ENCODE measurements at regions not wholly inside any gene's neighbourhood (a gene's known extent, or its start where the extent isn't known, plus 50 kb on each side); places are given as distances from the start of the nearest gene placed in this dataset.
"Not testable (repeated sequence)": the region's sequence is repeated elsewhere in the genome, so short reads cannot be mapped to it uniquely, and the experiment has no call there.

DNA sequence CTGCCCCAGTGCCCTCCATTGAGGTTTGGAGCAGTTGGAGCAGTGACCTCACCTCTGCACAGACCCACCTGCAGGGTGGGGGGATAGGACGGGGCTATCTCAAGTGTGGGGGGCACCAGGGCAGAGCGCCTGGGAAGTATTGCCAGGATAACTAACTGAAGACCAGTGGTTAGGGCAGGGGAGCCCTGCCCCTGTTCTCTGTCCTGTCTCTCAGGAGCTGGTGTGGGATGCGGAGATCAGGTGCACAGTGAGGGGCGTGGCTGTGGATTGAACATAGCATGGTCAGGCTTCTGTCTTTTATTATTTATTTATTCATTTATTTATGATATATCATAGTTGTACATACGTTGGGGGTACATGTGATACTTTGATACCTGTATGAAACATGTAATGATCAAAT lies 256.6 kb downstream of the GADD45G start:
- DNase-seq (ENCODE audit: low read depth in 2 of 2): not testable (repeated sequence)

DNA sequence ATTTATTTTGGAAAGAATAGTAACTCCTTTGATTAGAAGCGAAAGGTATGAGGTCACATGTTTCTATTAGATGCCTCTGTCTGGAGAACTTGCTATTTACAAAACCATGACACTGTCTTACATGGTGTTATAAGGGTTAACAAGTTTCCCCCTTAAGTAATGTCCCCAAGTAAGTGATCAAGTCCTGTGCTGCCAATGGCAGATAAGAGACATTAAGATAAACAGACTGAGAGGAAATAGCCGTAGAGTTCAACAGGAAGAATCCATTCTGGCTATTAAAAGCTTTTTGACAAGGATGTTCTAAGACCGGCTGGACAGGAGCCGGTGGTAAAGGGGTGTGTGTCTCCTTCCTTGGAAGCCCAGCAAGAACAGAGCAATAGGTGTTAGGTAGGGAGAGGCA lies 257.5 kb downstream of the GADD45G start:
- DNase-seq (ENCODE audit: low read depth in 2 of 2): no peak

DNA sequence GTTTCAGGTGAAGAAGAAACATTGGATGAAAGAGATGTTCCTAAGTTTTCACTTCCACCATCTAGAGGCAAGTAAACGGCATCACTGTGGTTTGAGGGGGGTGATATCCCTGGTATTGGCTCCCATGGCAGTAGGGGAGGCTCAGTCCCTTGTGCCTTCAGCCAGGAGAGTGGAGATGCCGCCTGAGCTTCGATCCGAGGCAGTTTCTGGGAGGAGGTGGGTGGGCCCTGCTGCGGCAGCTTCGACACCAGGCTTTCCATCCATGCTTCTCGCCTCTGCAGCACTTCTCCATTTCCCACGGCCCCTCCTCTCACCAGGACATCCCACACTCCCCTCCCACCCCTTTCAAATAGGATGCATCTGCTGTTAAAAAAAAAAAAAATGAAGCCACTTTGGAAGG lies 258.3 kb downstream of the GADD45G start:
- no peak for DNase-seq (ENCODE audit: low read depth in 2 of 2)

DNA sequence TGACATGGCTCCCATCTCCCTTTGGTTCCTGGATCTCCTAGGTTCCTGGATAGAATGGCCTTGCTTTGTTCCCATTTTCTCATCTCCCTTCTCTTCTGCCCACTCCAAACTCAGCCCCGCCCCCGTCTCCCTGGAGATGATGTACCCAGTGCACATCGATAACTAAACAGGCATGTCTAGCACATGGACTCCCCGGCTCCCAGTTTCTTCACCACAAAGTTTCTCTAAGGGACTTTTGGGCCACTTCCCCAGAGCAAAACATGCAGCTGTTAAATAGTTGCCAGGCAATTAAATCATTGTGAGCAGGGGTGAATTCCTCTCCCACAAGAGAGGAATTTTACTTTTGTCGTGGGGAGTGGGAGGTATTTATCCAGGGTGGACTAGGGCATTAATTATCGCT lies 259.0 kb downstream of the GADD45G start:
- DNase-seq (ENCODE audit: low read depth in 2 of 2): no peak

DNA sequence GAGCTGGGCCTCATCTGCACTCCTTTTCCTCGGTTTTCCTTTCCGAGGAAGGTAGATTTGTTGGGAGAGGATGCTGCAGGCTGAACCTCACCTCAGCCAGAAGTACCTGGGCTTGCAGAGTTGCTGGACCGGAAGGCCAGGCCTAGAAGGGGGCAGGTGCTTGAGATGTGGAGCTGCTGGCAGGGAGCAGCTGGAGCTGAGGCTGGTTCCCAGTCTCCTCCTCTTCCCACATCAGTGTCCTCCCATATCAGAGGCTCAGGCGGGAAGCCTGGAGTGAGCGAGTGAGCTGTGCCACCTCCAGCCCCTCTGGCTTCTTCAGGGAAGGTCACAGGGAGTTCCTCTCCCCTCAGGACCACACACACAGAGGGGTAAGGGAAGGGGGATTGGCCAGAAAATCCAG lies 259.4 kb downstream of the GADD45G start:
- no peak for DNase-seq (ENCODE audit: low read depth in 2 of 2)

DNA sequence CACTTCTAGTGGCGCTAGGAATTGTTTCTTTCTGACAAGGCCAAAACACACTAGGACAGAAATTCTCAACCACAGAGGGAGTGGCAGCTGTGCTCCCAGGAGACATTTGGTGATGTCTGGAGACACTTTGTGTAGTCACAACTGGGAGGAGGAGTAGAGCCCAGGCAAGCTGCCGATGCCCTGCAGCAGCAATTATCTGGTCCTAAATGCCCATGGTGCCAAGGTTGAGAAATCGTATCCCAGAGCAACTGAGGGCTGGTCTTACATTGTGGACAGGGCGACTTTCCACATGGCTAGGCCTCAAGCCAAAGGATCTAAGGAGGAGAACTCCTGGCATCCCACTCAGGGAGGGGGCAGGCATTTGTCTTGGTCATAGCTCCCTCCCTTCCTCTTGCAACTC lies 259.9 kb downstream of the GADD45G start:
- no peak for DNase-seq (ENCODE audit: low read depth in 2 of 2)

DNA sequence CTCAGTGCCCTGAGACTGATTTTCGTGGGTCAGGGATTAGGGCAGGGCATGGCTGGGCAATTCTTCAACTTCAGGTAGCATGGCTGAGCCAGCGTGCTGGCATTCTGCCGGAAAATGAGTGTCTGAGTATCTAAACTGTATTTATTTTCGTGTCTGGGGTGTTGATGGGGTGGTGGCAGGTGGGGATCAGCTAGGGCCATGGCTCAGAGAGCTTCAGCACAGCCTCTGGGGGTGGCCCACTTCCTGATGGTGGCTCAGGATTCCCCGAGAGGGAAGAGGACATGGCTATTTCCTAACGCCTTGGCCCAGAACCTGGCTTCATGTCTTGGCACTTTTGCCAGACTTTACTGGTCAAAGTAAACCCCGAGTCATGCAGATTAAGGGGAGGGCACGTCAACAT lies 260.5 kb downstream of the GADD45G start:
- no peak for DNase-seq (ENCODE audit: low read depth in 2 of 2)

DNA sequence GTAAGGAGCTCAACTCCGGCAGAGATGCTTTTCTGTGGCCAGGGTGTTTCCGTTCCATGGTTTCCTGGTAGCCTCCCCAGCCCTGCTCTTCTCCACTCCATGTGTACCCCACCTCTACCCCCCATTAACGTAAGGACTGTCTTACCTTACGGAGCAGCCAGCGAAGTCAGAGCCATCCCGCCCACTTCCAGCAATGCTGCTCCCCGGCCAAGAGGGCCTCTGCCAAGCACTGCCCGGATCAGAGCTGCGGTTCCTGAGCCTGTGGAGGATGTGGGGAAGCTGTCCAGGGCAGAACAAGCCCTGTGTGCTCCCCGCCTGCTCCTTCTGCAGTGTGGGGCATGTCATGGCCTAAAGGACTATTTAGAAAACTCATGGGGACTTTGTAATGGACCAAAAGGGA lies 261.2 kb downstream of the GADD45G start:
- DNase-seq (ENCODE audit: low read depth in 2 of 2): no peak

DNA sequence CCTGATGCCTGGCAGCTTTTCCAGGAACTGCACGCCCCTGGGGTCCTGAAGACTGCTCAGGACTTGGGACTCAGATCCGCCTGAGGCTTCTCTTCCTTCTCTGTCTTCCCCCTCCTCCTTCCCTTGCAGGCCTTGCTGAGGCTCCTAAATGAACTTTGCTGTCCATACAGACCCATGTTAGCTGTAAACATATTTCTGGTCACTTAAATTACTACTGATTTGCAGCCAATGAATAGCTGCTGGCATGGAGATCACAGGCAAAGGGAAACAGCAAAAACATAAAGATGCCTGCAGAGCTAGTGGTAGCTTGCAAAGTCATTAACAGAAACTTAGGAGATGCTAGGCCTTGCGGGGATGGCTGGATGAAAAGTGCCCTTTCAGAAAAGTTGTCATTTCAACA lies 261.9 kb downstream of the GADD45G start:
- no peak for DNase-seq (ENCODE audit: low read depth in 2 of 2)

DNA sequence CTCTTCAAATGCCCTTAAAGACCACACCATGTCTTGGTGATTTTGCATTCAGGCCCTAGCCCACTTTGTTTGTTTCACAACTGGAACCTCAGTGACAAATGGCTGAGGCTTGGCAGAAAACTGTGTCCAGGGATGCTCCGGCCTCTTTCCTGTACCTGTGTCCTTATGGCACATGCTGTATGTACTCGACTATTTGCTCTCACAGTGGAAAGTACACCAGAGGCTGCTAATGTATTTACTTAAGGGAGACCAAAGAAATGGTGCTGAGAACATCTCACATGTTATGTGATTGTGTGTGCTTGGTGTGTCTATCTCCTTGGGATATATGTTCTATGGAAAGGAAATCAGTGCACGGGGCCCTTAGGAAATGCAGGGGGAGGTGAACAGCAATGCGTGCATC lies 263.3 kb downstream of the GADD45G start:
- no peak for DNase-seq (ENCODE audit: low read depth in 2 of 2)

DNA sequence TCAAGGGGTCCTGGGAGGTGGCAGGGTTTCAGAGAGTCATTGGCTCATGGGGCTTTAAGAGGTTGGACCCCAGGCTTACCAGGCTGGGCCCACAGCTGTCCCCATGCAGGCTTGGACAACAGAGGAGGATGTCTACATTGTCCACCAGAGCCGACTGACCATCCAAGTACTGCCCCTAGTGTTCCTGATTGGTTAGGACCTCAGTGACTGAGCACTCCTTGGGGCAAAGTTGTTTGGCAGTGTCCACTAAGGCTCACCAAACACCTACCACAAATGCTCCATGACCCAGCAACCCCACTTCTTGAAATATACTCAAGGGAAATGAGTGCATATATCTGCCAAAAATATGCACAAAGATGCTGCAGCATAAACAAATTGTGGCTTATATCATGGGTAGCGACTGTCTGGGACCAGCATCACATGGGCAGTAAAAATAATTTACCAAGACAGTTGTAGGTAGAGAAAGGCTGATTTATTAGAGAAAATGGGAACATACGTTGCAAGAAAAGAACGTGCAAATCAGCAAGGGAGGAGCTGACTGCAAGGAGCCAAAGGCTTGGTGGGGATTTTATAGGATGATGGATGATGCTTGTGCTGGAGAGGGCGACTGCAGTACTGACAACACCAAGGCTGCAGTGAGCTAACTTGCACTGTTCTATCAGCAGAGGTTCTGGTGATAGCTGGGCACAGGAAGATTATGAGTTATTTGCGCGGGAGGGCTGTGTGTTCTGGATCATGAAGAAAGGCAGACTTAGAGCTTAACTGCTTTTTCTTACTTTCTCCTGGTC lies 265.2 kb downstream of the GADD45G start:
- no peak for DNase-seq (ENCODE audit: low read depth in 2 of 2)

DNA sequence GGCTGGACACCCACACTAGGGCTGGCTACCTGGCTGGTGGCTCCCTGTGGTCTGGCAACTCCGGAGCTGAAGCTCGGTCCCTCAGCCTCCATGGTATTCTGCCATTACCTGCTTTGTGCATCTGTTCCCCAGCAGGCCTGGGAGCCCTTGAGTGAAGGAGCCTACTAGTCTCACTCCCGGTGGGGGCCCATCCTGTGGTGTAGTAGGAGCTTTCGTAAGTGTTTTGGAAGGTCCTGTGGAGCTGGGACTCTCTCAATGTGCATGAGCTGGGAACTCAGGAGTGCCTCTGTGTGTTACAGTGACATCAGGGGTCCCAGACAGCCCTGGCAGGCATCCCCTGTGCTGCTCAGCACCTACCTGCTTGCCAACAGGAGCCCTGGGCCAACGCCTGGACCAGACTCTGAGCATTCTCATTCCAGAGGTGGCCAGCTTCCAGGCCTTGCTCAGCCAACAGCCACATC lies 267.1 kb downstream of the GADD45G start:
- no peak for DNase-seq (ENCODE audit: low read depth in 2 of 2)

DNA sequence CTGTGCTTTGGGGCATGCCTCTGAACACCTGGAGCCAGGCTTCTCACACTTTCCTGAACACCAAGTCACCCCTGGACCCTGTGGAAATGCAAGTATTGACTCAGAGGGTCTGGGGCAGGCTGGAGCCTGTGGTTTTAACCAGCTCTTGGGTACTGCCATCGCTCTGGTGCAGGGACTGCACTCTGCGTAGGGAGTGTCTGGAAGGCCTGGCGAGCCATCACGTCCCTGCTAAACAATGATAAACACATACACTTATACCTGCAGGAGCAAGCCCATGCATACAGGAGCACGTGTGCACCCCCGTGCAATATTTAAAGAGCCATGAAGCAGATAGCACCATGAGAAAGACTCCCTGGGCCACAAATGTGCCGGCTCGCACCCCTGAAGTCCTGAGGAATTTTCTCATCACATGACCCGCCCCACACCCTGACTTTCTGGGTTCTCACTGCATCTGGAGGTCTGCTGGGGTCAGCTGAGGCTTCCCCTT lies 267.7 kb downstream of the GADD45G start:
- DNase-seq (ENCODE audit: low read depth in 2 of 2): no peak

DNA sequence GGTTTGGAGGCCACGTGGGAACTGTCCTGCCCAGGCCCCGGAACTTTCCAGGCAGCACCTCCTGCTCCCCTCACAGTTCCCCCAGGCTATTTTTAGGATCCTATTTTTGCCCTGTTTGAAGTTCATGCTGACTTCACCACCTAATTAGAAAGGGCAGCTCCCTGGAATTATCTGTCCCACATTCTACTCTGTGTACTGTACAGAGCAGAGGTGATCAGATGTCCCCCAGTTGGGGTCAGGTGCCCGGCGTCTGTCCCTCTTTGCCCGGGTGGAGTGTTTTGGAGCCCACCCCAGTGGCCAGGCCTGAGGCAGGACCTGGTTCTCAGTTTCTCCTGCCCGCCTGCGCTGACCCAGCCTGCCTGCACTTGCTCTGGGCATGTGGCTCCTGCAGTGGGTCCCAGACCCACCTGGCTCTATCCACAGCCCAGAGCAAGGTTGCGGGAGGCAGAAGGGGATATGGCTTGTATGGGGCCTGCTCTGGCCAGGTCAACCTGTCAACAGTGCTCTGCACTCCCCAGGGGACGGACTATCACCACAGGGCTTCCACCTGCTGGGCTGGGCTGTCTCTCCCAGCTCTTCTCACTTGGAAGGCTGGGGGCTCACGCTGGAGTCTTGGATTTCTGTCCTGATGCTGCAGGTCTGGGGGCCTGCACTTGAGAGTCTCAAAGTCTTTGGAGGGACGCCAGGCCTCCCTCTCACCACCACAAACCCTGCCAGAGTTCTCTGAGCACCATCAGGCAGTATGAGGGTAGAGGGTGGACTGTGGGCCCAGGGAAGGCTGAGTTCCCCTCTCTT lies 268.3 kb downstream of the GADD45G start:
- no peak for DNase-seq (ENCODE audit: low read depth in 2 of 2)

DNA sequence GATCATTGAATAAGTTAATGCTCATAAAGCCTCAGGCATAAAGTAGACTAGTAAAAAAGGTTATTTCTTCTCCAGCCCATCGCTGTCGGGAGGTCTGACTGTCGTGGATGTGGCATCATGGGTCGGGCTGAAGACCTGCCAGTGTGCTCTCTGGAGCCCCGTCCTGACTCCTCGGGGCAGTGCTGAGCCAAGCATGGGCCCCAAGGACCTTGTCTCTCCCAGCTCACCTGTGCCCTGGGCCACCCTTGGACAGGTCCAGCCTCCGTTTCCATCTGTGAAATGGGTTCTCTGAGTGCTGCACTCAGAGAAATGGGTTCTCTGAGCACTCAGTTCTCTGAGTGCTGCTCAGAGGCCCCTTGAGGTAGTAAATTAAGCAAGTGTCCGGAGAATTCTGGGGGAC lies 269.0 kb downstream of the GADD45G start:
- no peak for DNase-seq (ENCODE audit: low read depth in 2 of 2)

DNA sequence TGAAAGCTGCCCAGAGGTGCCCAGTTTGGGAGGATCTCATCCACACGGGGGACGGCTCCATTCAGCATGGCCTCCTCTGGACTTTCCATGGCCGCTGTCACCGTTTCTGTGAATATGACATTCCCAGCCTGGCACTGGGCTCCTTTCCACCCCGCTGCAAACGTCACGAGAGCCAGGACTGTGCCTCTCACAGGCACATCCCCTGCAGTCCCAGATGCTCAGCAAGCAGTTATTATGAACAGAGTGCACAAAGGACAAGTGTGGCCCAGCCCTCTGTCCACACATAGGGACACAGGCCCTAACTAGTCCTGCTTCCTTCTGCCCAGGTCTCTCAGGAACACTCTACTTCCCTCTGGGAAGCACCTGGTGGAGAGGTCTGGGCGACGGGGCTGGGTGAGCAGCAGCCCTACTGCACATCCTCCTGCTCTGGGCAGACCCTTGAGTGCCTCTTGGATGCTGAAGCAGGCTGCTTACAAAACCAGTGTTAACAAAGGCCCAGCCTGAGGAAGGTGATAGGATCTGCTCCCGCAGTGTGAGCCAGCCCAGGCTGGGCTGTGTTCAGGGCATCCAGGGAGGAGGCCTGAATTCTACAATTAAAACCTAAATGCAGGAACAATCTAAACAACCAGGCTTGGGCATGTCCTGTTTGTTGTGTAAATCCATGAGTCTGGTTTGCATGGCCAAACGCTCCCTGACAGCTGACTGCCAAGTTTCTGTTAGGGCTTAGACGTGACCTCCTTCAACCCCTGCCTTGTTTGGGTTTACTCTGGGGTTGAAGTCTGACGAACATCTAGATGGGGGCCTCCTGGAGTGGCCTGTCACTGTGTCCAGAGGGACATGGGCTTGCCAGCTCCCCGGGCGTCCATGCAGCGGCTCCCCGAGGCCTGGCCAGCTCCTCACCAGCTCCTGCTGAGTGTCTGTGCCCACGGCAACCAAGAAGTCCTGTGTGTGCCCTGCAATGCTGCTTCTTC lies 269.8 kb downstream of the GADD45G start:
- no peak for DNase-seq (ENCODE audit: low read depth in 2 of 2)

DNA sequence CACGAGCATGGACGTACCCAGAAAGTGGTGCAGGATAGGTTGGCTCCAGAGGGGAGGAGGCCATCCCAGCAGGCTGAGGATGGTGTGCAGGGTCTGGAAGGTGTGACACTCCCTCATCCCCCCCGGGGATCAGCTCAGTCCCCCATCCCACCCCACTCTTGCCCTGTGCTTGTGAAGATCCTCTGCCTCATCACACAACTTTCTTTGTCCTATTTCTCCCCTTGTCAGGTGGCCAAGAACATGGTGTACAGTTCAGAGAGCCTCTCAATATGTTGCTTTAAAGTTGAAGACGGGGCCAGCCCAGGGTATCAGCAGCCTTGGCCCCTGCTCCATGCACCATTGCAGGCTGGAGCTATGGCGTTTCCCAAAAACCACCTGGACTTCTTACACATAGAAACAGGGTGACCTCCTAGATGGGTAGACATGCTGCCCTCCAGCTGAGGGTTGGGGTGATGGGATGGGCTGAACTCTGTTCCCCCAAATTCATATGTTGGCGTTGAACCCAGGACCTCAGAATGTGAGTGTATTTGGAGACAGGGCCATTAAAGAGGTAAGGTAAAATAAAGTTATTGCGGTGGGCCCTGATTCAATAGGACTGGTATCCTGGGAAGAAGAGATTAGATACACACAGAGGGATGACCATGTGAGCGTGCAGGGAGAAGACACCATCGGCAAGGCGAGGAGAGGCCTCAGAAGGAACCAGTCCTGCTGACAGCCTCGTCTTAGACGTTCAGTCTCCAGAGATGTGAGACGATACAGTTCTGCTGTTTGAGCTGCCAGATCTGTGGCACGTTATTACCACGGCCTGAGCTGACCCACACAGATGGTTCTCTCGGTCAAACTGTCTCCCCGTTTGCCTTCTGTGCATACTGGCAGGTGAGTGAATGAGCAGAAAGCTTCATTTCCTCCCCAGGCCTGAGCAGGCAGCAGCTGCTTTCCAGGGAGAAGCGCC lies 272.5 kb downstream of the GADD45G start:
- DNase-seq (ENCODE audit: low read depth in 2 of 2): no peak

DNA sequence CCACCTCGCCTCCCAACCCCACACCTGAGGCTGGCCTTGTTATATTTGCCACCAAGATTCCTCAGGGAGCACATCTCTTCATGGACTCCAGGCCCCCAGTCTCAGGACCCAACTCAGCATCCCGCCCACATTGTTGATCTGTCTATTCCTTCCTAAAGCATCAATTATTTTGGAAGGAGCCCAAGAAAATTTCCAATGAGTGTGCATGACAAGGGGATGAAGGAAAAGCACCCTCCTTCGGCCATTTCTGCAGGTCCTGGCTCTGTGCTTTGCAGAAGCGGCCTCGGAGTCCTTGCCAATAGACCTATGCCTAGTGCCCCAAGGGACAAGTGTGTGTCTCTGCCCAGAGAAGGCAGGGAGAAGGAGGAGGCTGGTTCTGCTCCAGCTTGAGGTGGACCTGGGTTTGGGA lies 273.2 kb downstream of the GADD45G start:
- no peak for DNase-seq (ENCODE audit: low read depth in 2 of 2)

DNA sequence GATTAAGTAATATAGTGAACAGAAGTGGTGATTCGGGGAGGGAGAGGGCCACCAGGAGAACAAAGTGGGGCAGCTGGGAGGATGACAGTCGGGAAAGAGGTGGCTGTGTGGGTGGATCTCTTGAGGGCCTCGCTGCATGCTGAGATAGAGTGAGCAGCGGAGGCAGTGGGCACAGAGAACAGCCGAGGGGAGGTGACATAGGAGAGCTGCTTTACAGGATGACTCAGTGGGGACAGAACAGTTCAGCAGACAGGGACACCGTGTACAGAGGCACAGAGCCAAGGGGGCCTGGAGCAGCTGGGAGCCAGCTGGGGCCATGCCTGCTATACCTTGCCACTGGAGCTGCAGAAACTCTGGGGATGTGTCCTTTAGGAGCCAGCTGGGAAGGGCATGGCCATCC lies 273.9 kb downstream of the GADD45G start:
- DNase-seq (ENCODE audit: low read depth in 2 of 2): no peak

DNA sequence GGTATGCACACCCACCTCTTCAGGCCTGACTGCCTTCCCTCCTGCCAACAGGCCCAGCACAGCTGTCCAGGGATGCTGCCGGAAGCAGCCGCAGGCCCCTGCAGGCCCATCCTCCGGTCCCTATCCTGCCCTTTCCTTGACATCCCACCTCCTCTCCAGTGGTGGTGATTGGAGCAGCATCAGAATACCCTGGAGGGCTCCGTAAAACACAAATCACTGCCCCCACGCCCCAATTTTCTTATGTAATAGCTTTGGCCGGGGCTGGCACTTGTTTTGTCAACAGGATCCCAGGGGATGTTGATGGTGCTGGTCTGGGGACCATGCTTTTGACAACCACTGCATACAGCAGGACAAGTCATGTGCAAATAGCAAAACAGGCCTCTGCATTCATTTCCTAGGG lies 274.5 kb downstream of the GADD45G start:
- DNase-seq (ENCODE audit: low read depth in 2 of 2): no peak

DNA sequence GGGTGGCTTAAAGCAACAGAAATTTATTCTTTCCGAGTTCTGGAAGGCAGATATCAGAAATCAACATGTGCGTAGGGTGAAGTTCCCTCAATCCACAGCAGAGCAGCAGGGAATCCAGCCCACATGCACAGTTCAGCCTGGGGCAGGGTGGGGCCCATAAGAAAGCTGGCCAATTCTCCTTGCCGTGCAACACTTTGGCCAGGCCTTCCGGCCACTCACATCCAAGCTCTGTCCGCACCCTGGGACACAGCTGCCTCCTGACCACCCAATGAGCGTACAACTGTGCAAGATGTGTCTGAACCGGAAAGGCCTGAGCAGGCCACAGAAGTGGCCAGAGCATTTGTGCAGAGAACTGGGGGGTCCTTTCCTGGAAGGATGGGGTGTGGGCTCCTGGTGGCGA lies 274.9 kb downstream of the GADD45G start:
- DNase-seq (ENCODE audit: low read depth in 2 of 2): no peak

All from stimulated activated CD4-positive, alpha-beta T cell treated with anti-CD3 and anti-CD28 coated beads, Interleukin-12 subunit alpha, Interleukin-12 subunit beta, amount 100 ng/mL, for 24 hours (primary cell).